ES-I3 (cell line): ENCODE measurements at regions not wholly inside any gene's neighbourhood (a gene's known extent, or its start where the extent isn't known, plus 50 kb on each side); places are given as distances from the start of the nearest gene placed in this dataset.

ENCODE experiments used
- H3K36me3 ChIP-seq: 2 replicates; pipeline ENCODE4 v1.6.1; 2013; ENCODE audit warnings: mild to moderate bottlenecking, low read length, control low read depth, moderate library complexity; ENCODE audit not compliant: insufficient read depth
- H3K4me1 ChIP-seq: 2 replicates; pipeline ENCODE4 v1.6.1; 2013; ENCODE audit warnings: mild to moderate bottlenecking, control low read depth, low read length; ENCODE audit not compliant: insufficient read depth
- H3K9ac ChIP-seq: 2 replicates; pipeline ENCODE4 v1.6.1; 2013; ENCODE audit warnings: low read depth, mild to moderate bottlenecking, low read length, moderate library complexity
- H3K9me3 ChIP-seq: 2 replicates; pipeline ENCODE4 v1.6.1; 2013; ENCODE audit warnings: mild to moderate bottlenecking, low read length, moderate library complexity; ENCODE audit not compliant: control insufficient read depth, insufficient read depth

- no peaks in the 10 kb centered on the region for H3K36me3 ChIP-seq
- H3K9me3 ChIP-seq = no peaks in the 10 kb centered on the region
- H3K4me1 ChIP-seq = peaks cover 18% of the 10 kb centered on the region
- H3K9ac ChIP-seq = no peak overlapping the region
Observed at GRCh38 chr2:128545085-128545484, 226.4 kb upstream of the HS6ST1 start.

- no peaks in the 10 kb centered on the region for H3K36me3 ChIP-seq
- peaks cover 26% of the 10 kb centered on the region for H3K4me1 ChIP-seq
- no peak overlapping the region for H3K9ac ChIP-seq
- H3K9me3 ChIP-seq = no peaks in the 10 kb centered on the region
Observed at GRCh38 chr2:128545829-128546228, 227.2 kb upstream of the HS6ST1 start.

- Histone ChIP-seq H3K4me1 (peaks cover 27% of the 10 kb centered on the region), H3K36me3 (no peaks in the 10 kb centered on the region), H3K9me3 (no peaks in the 10 kb centered on the region), H3K9ac (no peak overlapping the region)
Observed at GRCh38 chr2:128547667-128548066, 229.0 kb upstream of the HS6ST1 start.

- Histone ChIP-seq H3K9ac (no peak overlapping the region), H3K36me3 (no peaks in the 10 kb centered on the region), H3K4me1 (peaks cover 23% of the 10 kb centered on the region), H3K9me3 (no peaks in the 10 kb centered on the region)
Observed at GRCh38 chr2:128548461-128548891, 229.8 kb upstream of the HS6ST1 start.

GRCh38 chr2:128549094-128549493 is 230.4 kb upstream of the HS6ST1 start:
- Histone ChIP-seq H3K9me3 (no peaks in the 10 kb centered on the region), H3K9ac (no peak overlapping the region), H3K36me3 (no peaks in the 10 kb centered on the region), H3K4me1 (peaks cover 19% of the 10 kb centered on the region)

GRCh38 chr2:128549646-128550260 is 231.1 kb upstream of the HS6ST1 start:
- no peaks in the 10 kb centered on the region for H3K9me3 ChIP-seq
- peaks cover 15% of the 10 kb centered on the region for H3K4me1 ChIP-seq
- no peaks in the 10 kb centered on the region for H3K36me3 ChIP-seq
- H3K9ac ChIP-seq = no peak overlapping the region

GRCh38 chr2:128550389-128550788 is 231.7 kb upstream of the HS6ST1 start:
- H3K9me3 ChIP-seq = no peaks in the 10 kb centered on the region
- H3K4me1 ChIP-seq = peaks cover 15% of the 10 kb centered on the region
- no peak overlapping the region for H3K9ac ChIP-seq
- H3K36me3 ChIP-seq = no peaks in the 10 kb centered on the region

GRCh38 chr2:128550801-128551416 is 232.2 kb upstream of the HS6ST1 start:
- no peaks in the 10 kb centered on the region for H3K36me3 ChIP-seq
- no peaks in the 10 kb centered on the region for H3K9me3 ChIP-seq
- peaks cover 15% of the 10 kb centered on the region for H3K4me1 ChIP-seq
- H3K9ac ChIP-seq = no peak overlapping the region

GRCh38 chr2:128551435-128551834 is 232.8 kb upstream of the HS6ST1 start:
- Histone ChIP-seq H3K9ac (no peak overlapping the region), H3K9me3 (no peaks in the 10 kb centered on the region), H3K36me3 (no peaks in the 10 kb centered on the region), H3K4me1 (peaks cover 15% of the 10 kb centered on the region)

GRCh38 chr2:128552141-128552805 is 233.6 kb upstream of the HS6ST1 start:
- no peaks in the 10 kb centered on the region for H3K9me3 ChIP-seq
- no peaks in the 10 kb centered on the region for H3K36me3 ChIP-seq
- no peak overlapping the region for H3K9ac ChIP-seq
- peaks cover 15% of the 10 kb centered on the region for H3K4me1 ChIP-seq

- H3K4me1 ChIP-seq = peaks cover 15% of the 10 kb centered on the region
- H3K36me3 ChIP-seq = no peaks in the 10 kb centered on the region
- H3K9ac ChIP-seq = no peak overlapping the region
- no peaks in the 10 kb centered on the region for H3K9me3 ChIP-seq
Observed at GRCh38 chr2:128552806-128553551, 234.3 kb upstream of the HS6ST1 start.

- no peaks in the 10 kb centered on the region for H3K9me3 ChIP-seq
- H3K9ac ChIP-seq = no peak overlapping the region
- H3K4me1 ChIP-seq = peaks cover 15% of the 10 kb centered on the region
- H3K36me3 ChIP-seq = no peaks in the 10 kb centered on the region
Observed at GRCh38 chr2:128554151-128554769, 235.6 kb upstream of the HS6ST1 start.

GRCh38 chr2:128555433-128555832 is 236.8 kb upstream of the HS6ST1 start:
- no peaks in the 10 kb centered on the region for H3K36me3 ChIP-seq
- no peak overlapping the region for H3K9ac ChIP-seq
- H3K4me1 ChIP-seq = peaks cover 5% of the 10 kb centered on the region; the same call in 1 of the 2 replicates
- H3K9me3 ChIP-seq = no peaks in the 10 kb centered on the region

- H3K4me1 ChIP-seq = no peaks in the 10 kb centered on the region
- H3K9me3 ChIP-seq = no peaks in the 10 kb centered on the region
- no peak overlapping the region for H3K9ac ChIP-seq
- no peaks in the 10 kb centered on the region for H3K36me3 ChIP-seq
Observed at GRCh38 chr2:128556089-128556488, 237.4 kb upstream of the HS6ST1 start.
